ENCODE measurements at regions not wholly inside any gene's neighbourhood (a gene's known extent, or its start where the extent isn't known, plus 50 kb on each side); places are given as distances from the start of the nearest gene placed in this dataset.
"Not testable (repeated sequence)": the region's sequence is repeated elsewhere in the genome, so short reads cannot be mapped to it uniquely, and the experiment has no call there.

DNA sequence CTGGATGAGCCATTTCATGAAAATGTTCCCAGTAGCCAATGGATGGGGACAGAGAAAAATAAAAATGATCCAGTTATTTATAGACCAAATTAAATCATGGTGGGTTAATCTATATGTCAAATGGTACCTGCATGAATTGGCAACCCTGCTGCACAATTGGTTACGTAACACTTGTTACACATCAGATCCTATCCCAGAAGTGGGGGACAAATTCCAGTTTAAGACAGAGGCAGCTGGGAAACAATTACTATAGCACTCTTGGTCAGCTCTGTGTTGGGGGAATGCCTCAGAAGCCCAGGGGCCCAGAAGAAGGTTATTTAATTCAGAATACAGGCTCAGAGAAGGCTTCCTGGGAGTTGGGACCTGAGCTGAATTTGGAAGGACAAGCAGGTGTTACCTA, 81.1 kb upstream of the FLT1 start:
- DNase-seq: no peak
- intact Hi-C loops (cut with DNase I): no loop called here
- no peak for ATAC-seq (ENCODE audit: poor library complexity)

DNA sequence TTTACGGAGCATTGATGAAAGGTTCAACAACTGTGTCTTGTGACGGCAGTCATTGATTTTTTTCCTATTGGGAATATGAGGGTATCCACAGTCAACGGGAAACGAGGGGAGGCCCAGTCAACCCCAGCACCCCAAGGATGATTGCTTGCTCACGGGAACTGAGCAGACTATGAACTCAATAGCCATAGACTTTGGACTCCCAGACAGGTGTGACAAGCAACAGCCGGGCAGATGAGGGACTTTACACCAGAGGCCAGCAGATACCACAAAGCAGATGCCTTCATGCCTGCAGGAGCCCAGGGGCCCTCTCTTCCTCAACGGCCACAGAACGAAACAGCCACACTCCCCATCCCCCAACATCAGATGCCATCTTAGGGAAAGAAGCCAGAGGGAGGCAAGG, 80.3 kb upstream of the FLT1 start:
- ATAC-seq (ENCODE audit: poor library complexity) (no peak), DNase-seq (no peak)
- intact Hi-C loops (cut with DNase I): no loop called here

DNA sequence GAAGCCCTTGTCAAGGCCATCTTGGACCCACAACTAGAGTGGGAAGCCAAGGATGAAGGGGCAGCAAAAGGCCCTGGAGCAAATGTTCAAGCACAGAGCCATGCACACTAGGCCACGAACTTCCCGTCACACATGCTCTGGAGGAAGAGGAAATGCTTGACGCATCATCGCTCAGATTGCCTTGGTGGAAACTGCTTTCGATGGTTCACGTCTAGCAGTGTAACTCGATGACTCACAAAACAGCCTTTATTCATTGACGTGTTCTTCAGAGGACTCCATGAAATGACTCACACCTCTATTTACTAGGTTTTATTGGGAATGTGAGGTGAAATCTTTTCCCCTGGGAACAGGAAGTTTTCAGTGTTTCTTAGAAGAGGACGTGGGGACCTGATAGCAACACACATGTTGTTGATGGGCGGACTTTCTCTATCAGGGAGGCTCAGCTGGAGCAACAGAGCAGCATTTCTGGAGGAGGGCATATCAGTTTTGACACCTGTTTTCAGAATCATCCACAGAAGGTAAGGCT, 79.8 kb upstream of the FLT1 start:
- peak; percentile 49 for ATAC-seq (ENCODE audit: poor library complexity)
- intact Hi-C loops (cut with DNase I): no loop called here
- DNase-seq: no peak

- intact Hi-C loops (cut with DNase I): no loop called here
- ATAC-seq (ENCODE audit: poor library complexity): peak; percentile 43
- no peak for DNase-seq
Measured at GRCh38 chr13:28573595-28574373, 78.9 kb upstream of the FLT1 start.

- ATAC-seq (ENCODE audit: poor library complexity): no peak
- no peak for DNase-seq
- intact Hi-C loops (cut with DNase I): no loop called here
Measured at GRCh38 chr13:28572871-28573270, 77.9 kb upstream of the FLT1 start.

DNA sequence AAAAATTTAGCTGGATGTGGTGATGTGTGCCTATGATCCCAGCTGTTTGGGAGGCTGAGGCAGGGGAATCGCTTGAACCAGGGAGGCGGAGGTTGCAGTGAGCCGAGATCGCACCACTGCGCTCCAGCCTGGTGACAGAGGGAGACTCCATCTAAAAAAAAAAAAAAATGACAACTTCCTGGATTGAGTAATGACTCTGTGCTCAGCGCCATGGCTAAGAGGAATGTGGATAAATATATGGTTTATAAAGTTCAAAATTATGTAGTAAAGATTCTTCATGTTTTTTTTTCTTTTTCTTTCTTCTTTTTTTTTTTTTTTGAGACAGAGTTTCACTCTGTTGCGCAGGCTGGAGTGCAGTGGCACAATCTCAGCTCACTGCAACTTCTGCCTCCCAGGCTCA, 75.4 kb upstream of the FLT1 start:
- ATAC-seq (ENCODE audit: poor library complexity); DNase-seq; intact Hi-C loops (cut with DNase I): not testable (repeated sequence)

GRCh38 chr13:28569886-28570285, 75.0 kb upstream of the FLT1 start:
- intact Hi-C loops (cut with DNase I): no loop called here
- ATAC-seq (ENCODE audit: poor library complexity) (no peak), DNase-seq (no peak)

GRCh38 chr13:28568286-28568685, 73.4 kb upstream of the FLT1 start:
- ATAC-seq (ENCODE audit: poor library complexity) (peak; percentile 92), DNase-seq (peak; percentile 88)
- intact Hi-C loops (cut with DNase I): no loop called here

GRCh38 chr13:28566891-28567290, 72.0 kb upstream of the FLT1 start:
- no peak for DNase-seq
- intact Hi-C loops (cut with DNase I): no loop called here
- no peak for ATAC-seq (ENCODE audit: poor library complexity)

GRCh38 chr13:28566283-28566682, 71.4 kb upstream of the FLT1 start:
- intact Hi-C loops (cut with DNase I): no loop called here
- ATAC-seq (ENCODE audit: poor library complexity) (no peak), DNase-seq (no peak)

GRCh38 chr13:28564030-28564429, 69.1 kb upstream of the FLT1 start:
- intact Hi-C loops (cut with DNase I): no loop called here
- DNase-seq (no peak), ATAC-seq (ENCODE audit: poor library complexity) (no peak)

- intact Hi-C loops (cut with DNase I): no loop called here
- DNase-seq: no peak
- no peak for ATAC-seq (ENCODE audit: poor library complexity)
Measured at GRCh38 chr13:28563609-28564008, 68.7 kb upstream of the FLT1 start.

DNA sequence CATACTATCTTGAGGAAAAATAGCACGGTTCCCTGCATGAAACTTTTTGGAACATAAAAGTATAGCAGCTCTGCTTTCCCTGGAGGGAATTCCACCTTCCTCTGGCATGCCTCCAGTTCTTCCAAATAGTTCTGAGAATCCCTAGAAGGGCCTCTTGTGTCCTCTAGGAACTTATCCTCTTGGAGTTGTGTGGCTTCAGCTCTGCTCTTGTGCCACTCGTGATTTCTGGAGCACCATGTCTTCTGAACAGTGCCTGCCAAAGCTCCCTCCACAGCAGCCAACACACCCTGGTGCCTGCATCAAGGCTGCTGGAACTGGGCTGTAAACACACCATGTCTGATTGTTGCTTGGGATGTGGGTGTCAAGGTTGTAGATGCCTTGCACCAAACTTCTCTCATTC, 65.7 kb upstream of the FLT1 start:
- no peak for ATAC-seq (ENCODE audit: poor library complexity)
- intact Hi-C loops (cut with DNase I): no loop called here
- DNase-seq: no peak

DNA sequence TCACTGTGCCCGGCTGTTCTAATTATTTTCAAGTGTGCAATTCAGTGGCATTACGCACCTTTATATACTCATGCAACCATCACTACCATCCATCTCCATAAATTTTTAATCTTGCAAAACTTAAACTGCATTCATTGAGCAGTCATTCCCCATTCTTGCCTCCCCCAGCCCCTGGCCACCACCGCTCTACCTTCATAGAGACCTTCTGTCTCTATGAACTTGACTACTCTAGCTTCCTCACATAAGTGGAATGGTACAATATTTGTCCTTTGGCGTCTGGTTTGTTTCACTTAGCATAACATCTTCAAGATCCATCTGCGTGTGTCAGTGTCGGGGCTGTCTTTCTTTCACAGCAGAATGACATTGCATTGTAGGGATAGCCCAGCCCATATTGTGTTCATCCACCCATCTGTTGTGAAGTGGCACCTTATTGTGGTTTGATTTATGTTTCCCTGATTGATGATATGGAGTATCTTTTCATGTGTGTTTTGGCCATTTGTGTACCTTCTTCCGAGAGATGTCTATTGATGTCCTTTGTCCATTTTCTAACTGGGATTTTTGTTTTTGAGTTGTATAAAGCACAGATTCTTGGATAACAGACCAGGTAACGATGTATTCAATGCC, 64.8 kb upstream of the FLT1 start:
- no peak for DNase-seq
- intact Hi-C loops (cut with DNase I): no loop called here
- ATAC-seq (ENCODE audit: poor library complexity): no peak

GRCh38 chr13:28558567-28558966, 63.6 kb upstream of the FLT1 start:
- DNase-seq: peak; percentile 47
- intact Hi-C loops (cut with DNase I): no loop called here
- peak; percentile 74 for ATAC-seq (ENCODE audit: poor library complexity)

- intact Hi-C loops (cut with DNase I): no loop called here
- no peak for ATAC-seq (ENCODE audit: poor library complexity)
- no peak for DNase-seq
Measured at GRCh38 chr13:28557725-28558520, 63.0 kb upstream of the FLT1 start.

- intact Hi-C loops (cut with DNase I): no loop called here
- no peak for DNase-seq
- ATAC-seq (ENCODE audit: poor library complexity): no peak
Measured at GRCh38 chr13:28555096-28555495, 60.2 kb upstream of the FLT1 start.

GRCh38 chr13:28553971-28554370, 59.0 kb upstream of the FLT1 start:
- ATAC-seq (ENCODE audit: poor library complexity) (no peak), DNase-seq (no peak)
- intact Hi-C loops (cut with DNase I): no loop called here

DNA sequence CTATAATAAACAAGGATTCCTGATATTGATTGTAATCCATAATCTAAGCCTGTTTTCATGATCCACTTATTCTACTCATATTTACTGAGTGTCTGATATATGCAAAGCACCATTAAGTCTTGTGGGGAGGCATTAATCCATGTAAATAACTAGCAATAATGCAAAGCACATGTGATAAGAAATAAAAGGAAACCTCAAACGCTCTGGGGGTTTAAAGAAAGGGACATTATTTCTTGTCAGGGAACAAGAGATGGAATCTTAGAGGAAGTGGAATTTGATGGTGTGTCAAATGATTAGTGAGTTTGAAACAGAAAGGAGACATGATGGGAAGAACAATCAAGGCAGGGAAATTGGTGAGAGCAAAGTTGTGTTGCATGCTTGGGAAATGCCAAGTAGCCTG, 57.4 kb upstream of the FLT1 start:
- intact Hi-C loops (cut with DNase I): no loop called here
- ATAC-seq (ENCODE audit: poor library complexity): no peak

GRCh38 chr13:28551498-28551895, 56.6 kb upstream of the FLT1 start:
- DNase-seq: no peak
- intact Hi-C loops (cut with DNase I): no loop called here
- ATAC-seq (ENCODE audit: poor library complexity): no peak

More for the DNA sequence above, 57.4 kb upstream of the FLT1 start:
- no peak for DNase-seq
